ENCODE measurements at regions not wholly inside any gene's neighbourhood (a gene's known extent, or its start where the extent isn't known, plus 50 kb on each side); places are given as distances from the start of the nearest gene placed in this dataset.

- H3K27ac ChIP-seq: no peak overlapping the region
- DNase-seq: no peak
- no peaks in the 10 kb centered on the region for H3K9me3 ChIP-seq (replicated peaks in 1 of 3)
- TF ChIP-seq CTCF (IDR thresholded peaks at IDR 0.05) (no peak), POLR2A (IDR thresholded peaks at IDR 0.05) (no peak)
- H3K27me3 ChIP-seq: no peaks in the 10 kb centered on the region
- intact Hi-C loops (cut with DNase I): no loop called here
- 88 to 90% (median 88%) methylated on average over 2 of the region's 2 CpGs for WGBS, 4 donors
- no peaks in the 10 kb centered on the region for H3K4me1 ChIP-seq (replicated peaks in 1 of 2)
- no peaks in the 10 kb centered on the region for H3K36me3 ChIP-seq (replicated peaks in 1 of 2)
- H3K4me3 ChIP-seq: no peak overlapping the region
Observed at GRCh38 chr4:11051181-11051580, 366.6 kb upstream of the CLNK start.

- no peak for DNase-seq
- Histone ChIP-seq H3K4me1 (replicated peaks in 1 of 2) (no peaks in the 10 kb centered on the region), H3K4me3 (no peak overlapping the region), H3K27ac (no peak overlapping the region), H3K27me3 (no peaks in the 10 kb centered on the region), H3K9me3 (replicated peaks in 1 of 3) (no peaks in the 10 kb centered on the region), H3K36me3 (replicated peaks in 1 of 2) (no peaks in the 10 kb centered on the region)
- TF ChIP-seq POLR2A (IDR thresholded peaks at IDR 0.05): no peak
- no peak for TF ChIP-seq CTCF (IDR thresholded peaks at IDR 0.05)
- intact Hi-C loops (cut with DNase I): no loop called here
- 92 to 95% (median 94%) methylated on average over 2 of the region's 2 CpGs for WGBS, 4 donors
Observed at GRCh38 chr4:11050766-11051165, 366.2 kb upstream of the CLNK start.

GRCh38 chr4:11049001-11049400 is 364.4 kb upstream of the CLNK start:
- no peak for DNase-seq
- H3K36me3 ChIP-seq (replicated peaks in 1 of 2): no peaks in the 10 kb centered on the region
- WGBS, 4 donors: 80 to 89% (median 84%) methylated on average over 2 of the region's 2 CpGs
- H3K27ac ChIP-seq: no peak overlapping the region
- TF ChIP-seq POLR2A (IDR thresholded peaks at IDR 0.05): no peak
- no peak for TF ChIP-seq CTCF (IDR thresholded peaks at IDR 0.05)
- intact Hi-C loops (cut with DNase I): no loop called here
- H3K4me1 ChIP-seq (replicated peaks in 1 of 2): no peaks in the 10 kb centered on the region
- no peak overlapping the region for H3K4me3 ChIP-seq
- no peaks in the 10 kb centered on the region for H3K27me3 ChIP-seq
- H3K9me3 ChIP-seq (replicated peaks in 1 of 3): no peaks in the 10 kb centered on the region

- Histone ChIP-seq H3K27me3 (no peaks in the 10 kb centered on the region), H3K4me3 (no peak overlapping the region), H3K27ac (no peak overlapping the region), H3K36me3 (replicated peaks in 1 of 2) (no peaks in the 10 kb centered on the region), H3K9me3 (replicated peaks in 1 of 3) (no peaks in the 10 kb centered on the region), H3K4me1 (replicated peaks in 1 of 2) (no peaks in the 10 kb centered on the region)
- 88 to 94% (median 91%) methylated on average over 3 of the region's 3 CpGs for WGBS, 4 donors
- intact Hi-C loops (cut with DNase I): no loop called here
- TF ChIP-seq POLR2A (IDR thresholded peaks at IDR 0.05): no peak
- no peak for TF ChIP-seq CTCF (IDR thresholded peaks at IDR 0.05)
- DNase-seq: no peak
Observed at GRCh38 chr4:11042760-11043159, 358.2 kb upstream of the CLNK start.

Measured in adrenal gland (tissue), 9 donors.